SK-N-SH treated with all-trans-retinoic acid at 6 μM for 48 hours (cell line): ENCODE measurements at regions not wholly inside any gene's neighbourhood (a gene's known extent, or its start where the extent isn't known, plus 50 kb on each side); places are given as distances from the start of the nearest gene placed in this dataset.

Source experiments
- ATAC-seq: fragments of 200-7000 bp; cut with Tn5 transposase; 3 replicates; pipeline ENCODE4 v1.9.1; 2020; ENCODE audit warnings: mild to moderate bottlenecking, moderate library complexity
- ARNTL ChIP-seq: fragments of 450-650 bp; formaldehyde crosslinking; IDR thresholded peaks from 2 replicates; pipeline ENCODE4 v1.5.0; 2020; ENCODE audit warnings: low read depth, mild to moderate bottlenecking, moderate library complexity, borderline replicate concordance
- BACH2 ChIP-seq: fragments of 250-450 bp; sonication (Bioruptor Pico); IDR thresholded peaks from 2 replicates; pipeline ENCODE4 v1.9.0; 2021; ENCODE audit warnings: mild to moderate bottlenecking, borderline replicate concordance
- CSDC2 ChIP-seq: fragments of 250-450 bp; sonication (Bioruptor Pico); IDR thresholded peaks from 2 replicates; pipeline ENCODE4 v1.5.0; 2020; ENCODE audit warnings: mild to moderate bottlenecking, moderate library complexity
- CSRNP3 ChIP-seq: fragments of 250-450 bp; sonication (Bioruptor Pico); IDR thresholded peaks from 2 replicates; pipeline ENCODE4 v1.5.1; 2021; ENCODE audit warnings: mild to moderate bottlenecking, moderate library complexity
- ESRRG ChIP-seq: fragments of 250-450 bp; sonication (Bioruptor Pico); IDR thresholded peaks from 2 replicates; pipeline ENCODE4 v1.6.1; 2021; ENCODE audit warnings: mild to moderate bottlenecking
- GLIS3 ChIP-seq: fragments of 250-450 bp; sonication (Bioruptor Pico); IDR thresholded peaks from 2 replicates; pipeline ENCODE4 v1.5.0; 2020; ENCODE audit warnings: mild to moderate bottlenecking, moderate library complexity
- ISL1 ChIP-seq: fragments of 250-450 bp; sonication (Bioruptor Pico); IDR thresholded peaks from 2 replicates; pipeline ENCODE4 v2.1.2; 2022; ENCODE audit warnings: mild to moderate bottlenecking, moderate library complexity
- OSR1 ChIP-seq: fragments of 250-450 bp; sonication (Bioruptor Pico); IDR thresholded peaks from 2 replicates; pipeline ENCODE4 v1.8.0; 2022; ENCODE audit warnings: moderate library complexity, mild to moderate bottlenecking, inconsistent platforms
- POU6F1 ChIP-seq: fragments of 250-450 bp; sonication (Bioruptor Pico); IDR thresholded peaks from 2 replicates; pipeline ENCODE4 v1.8.0; 2021; ENCODE audit warnings: low read depth, mild to moderate bottlenecking, moderate library complexity, borderline replicate concordance
- PPARA ChIP-seq: fragments of 250-450 bp; sonication (Bioruptor Pico); IDR thresholded peaks from 2 replicates; pipeline ENCODE4 v1.5.0; 2020; ENCODE audit warnings: mild to moderate bottlenecking, borderline replicate concordance
- RARB ChIP-seq: fragments of 250-450 bp; sonication (Bioruptor Pico); IDR thresholded peaks from 2 replicates; pipeline ENCODE4 v1.8.0; 2021; ENCODE audit warnings: mild to moderate bottlenecking, moderate library complexity
- SNAI2 ChIP-seq: fragments of 250-450 bp; sonication (Bioruptor Pico); IDR thresholded peaks from 2 replicates; pipeline ENCODE4 v1.5.0; 2020; ENCODE audit warnings: mild to moderate bottlenecking, moderate library complexity
- TCF4 ChIP-seq: fragments of 250-450 bp; sonication (Bioruptor Pico); IDR thresholded peaks from 2 replicates; pipeline ENCODE4 v1.8.0; 2021; ENCODE audit warnings: mild to moderate bottlenecking, moderate library complexity, borderline replicate concordance
- TOX ChIP-seq: fragments of 250-450 bp; sonication (Bioruptor Pico); IDR thresholded peaks from 2 replicates; pipeline ENCODE4 v1.8.0; 2021; ENCODE audit warnings: mild to moderate bottlenecking, moderate library complexity, borderline replicate concordance
- TSHZ2 ChIP-seq: fragments of 250-450 bp; sonication (Bioruptor Pico); IDR thresholded peaks from 2 replicates; pipeline ENCODE4 v1.5.0; 2020; ENCODE audit warnings: mild to moderate bottlenecking, moderate library complexity
- ZC3H10 ChIP-seq: fragments of 250-450 bp; sonication (Bioruptor Pico); IDR thresholded peaks from 2 replicates; pipeline ENCODE4 v1.5.1; 2021; ENCODE audit warnings: mild to moderate bottlenecking, moderate library complexity
- ZFP3 ChIP-seq: fragments of 250-450 bp; sonication (Bioruptor Pico); IDR thresholded peaks from 2 replicates; pipeline ENCODE4 v1.5.0; 2020; ENCODE audit warnings: mild to moderate bottlenecking, moderate library complexity
- ZFP30 ChIP-seq: fragments of 450-650 bp; formaldehyde crosslinking; IDR thresholded peaks from 2 replicates; pipeline ENCODE4 v1.5.0; 2022; ENCODE audit warnings: mild to moderate bottlenecking, moderate library complexity
- ZNF565 ChIP-seq: fragments of 450-650 bp; formaldehyde crosslinking; conservative IDR thresholded peaks from 2 replicates; pipeline ENCODE4 v1.5.0; 2020; ENCODE audit warnings: low read depth, mild to moderate bottlenecking, moderate library complexity
- ZNF70 ChIP-seq: fragments of 450-650 bp; formaldehyde crosslinking; IDR thresholded peaks from 2 replicates; pipeline ENCODE4 v1.5.0; 2020; ENCODE audit warnings: mild to moderate bottlenecking, moderate library complexity
- ZNF8 ChIP-seq: fragments of 450-650 bp; formaldehyde crosslinking; IDR thresholded peaks from 2 replicates; pipeline ENCODE4 v1.5.0; 2020; ENCODE audit warnings: mild to moderate bottlenecking, moderate library complexity
- TF ChIP-seq, protein P1 (sequence below): fragments of 250-450 bp; sonication (Bioruptor Pico); IDR thresholded peaks from 2 replicates; pipeline ENCODE4 v1.5.1; 2020; ENCODE audit warnings: low read depth, mild to moderate bottlenecking, moderate library complexity
- TF ChIP-seq, protein P2 (sequence below): fragments of 250-450 bp; sonication (Bioruptor Pico); IDR thresholded peaks from 2 replicates; pipeline ENCODE4 v1.8.0; 2020; ENCODE audit warnings: mild to moderate bottlenecking, moderate library complexity, borderline replicate concordance

- TF ChIP-seq TOX (CRISPR knock-in tag), result no peak
- TF ChIP-seq POU6F1 (CRISPR knock-in tag), result no peak
- TF ChIP-seq CSDC2, result no peak
- TF ChIP-seq ZNF8, result no peak
- TF ChIP-seq, protein P1, sequence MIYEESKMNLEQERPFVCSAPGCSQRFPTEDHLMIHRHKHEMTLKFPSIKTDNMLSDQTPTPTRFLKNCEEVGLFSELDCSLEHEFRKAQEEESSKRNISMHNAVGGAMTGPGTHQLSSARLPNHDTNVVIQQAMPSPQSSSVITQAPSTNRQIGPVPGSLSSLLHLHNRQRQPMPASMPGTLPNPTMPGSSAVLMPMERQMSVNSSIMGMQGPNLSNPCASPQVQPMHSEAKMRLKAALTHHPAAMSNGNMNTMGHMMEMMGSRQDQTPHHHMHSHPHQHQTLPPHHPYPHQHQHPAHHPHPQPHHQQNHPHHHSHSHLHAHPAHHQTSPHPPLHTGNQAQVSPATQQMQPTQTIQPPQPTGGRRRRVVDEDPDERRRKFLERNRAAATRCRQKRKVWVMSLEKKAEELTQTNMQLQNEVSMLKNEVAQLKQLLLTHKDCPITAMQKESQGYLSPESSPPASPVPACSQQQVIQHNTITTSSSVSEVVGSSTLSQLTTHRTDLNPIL (CRISPR knock-in tag), result no peak
- ATAC-seq, result no peak
Observed at GRCh38 chr18:57984490-57985115, 59.4 kb upstream of the NEDD4L start.

GRCh38 chr18:57983965-57984364, 60.1 kb upstream of the NEDD4L start:
- TF ChIP-seq BACH2 (CRISPR knock-in tag) (no peak), RARB (no peak), TSHZ2 (CRISPR knock-in tag) (no peak), ZC3H10 (CRISPR knock-in tag) (no peak), PPARA (CRISPR knock-in tag) (no peak), SNAI2 (no peak), GLIS3 (no peak), ISL1 (no peak), ZNF8 (no peak), ZFP3 (CRISPR knock-in tag) (no peak), POU6F1 (CRISPR knock-in tag) (no peak), CSRNP3 (CRISPR knock-in tag) (no peak), CSDC2 (no peak), ZNF565 (CRISPR knock-in tag) (no peak), OSR1 (no peak), ZFP30 (CRISPR knock-in tag) (no peak)
- TF ChIP-seq, protein P2, sequence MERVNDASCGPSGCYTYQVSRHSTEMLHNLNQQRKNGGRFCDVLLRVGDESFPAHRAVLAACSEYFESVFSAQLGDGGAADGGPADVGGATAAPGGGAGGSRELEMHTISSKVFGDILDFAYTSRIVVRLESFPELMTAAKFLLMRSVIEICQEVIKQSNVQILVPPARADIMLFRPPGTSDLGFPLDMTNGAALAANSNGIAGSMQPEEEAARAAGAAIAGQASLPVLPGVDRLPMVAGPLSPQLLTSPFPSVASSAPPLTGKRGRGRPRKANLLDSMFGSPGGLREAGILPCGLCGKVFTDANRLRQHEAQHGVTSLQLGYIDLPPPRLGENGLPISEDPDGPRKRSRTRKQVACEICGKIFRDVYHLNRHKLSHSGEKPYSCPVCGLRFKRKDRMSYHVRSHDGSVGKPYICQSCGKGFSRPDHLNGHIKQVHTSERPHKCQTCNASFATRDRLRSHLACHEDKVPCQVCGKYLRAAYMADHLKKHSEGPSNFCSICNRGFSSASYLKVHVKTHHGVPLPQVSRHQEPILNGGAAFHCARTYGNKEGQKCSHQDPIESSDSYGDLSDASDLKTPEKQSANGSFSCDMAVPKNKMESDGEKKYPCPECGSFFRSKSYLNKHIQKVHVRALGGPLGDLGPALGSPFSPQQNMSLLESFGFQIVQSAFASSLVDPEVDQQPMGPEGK, result no peak
- ATAC-seq, result no peak

- ATAC-seq, result no peak
- TF ChIP-seq ISL1 (no peak), ESRRG (CRISPR knock-in tag) (no peak), TSHZ2 (CRISPR knock-in tag) (no peak), ZFP3 (CRISPR knock-in tag) (no peak), ZFP30 (CRISPR knock-in tag) (no peak), CSDC2 (no peak), TCF4 (no peak), ZNF8 (no peak), BACH2 (CRISPR knock-in tag) (no peak), ZNF70 (CRISPR knock-in tag) (no peak), ZNF565 (CRISPR knock-in tag) (no peak), TOX (CRISPR knock-in tag) (no peak), OSR1 (no peak), ARNTL (no peak)
- TF ChIP-seq, protein P1 (CRISPR knock-in tag), result no peak
Observed at GRCh38 chr18:57983472-57983871, 60.6 kb upstream of the NEDD4L start.
